ENCODE measurements at regions not wholly inside any gene's neighbourhood (a gene's known extent, or its start where the extent isn't known, plus 50 kb on each side); places are given as distances from the start of the nearest gene placed in this dataset.
"Not testable (repeated sequence)": the region's sequence is repeated elsewhere in the genome, so short reads cannot be mapped to it uniquely, and the experiment has no call there.

GRCh38 chr3:70618151-70618550 lies 305.7 kb upstream of the MDFIC2 start (continued):
- TF ChIP-seq MAFF (IDR thresholded peaks at IDR 0.05; ENCODE audit: low read length) (peak; percentile 64), BMI1 (IDR thresholded peaks at IDR 0.05; ENCODE audit: low read length) (no peak)

- H3K4me2 ChIP-seq (ENCODE audit: insufficient read depth, low read length); H3K9me3 ChIP-seq (replicated peaks; ENCODE audit: control insufficient read depth, insufficient read depth, low read depth, low read length); H3K9ac ChIP-seq (ENCODE audit: insufficient read depth in 1 of 2, low read depth in 2 of 2, low read length in 2 of 2); BruUV-seq (replicated peaks); H3K36me3 ChIP-seq (ENCODE audit: control insufficient read depth, insufficient read depth, low read length); H4K20me1 ChIP-seq (replicated peaks; ENCODE audit: control insufficient read depth, insufficient read depth, low read length); in situ Hi-C loops (cut with MboI); H3K4me1 ChIP-seq (replicated peaks in 1 of 2; ENCODE audit: control insufficient read depth in 2 of 2, insufficient read depth in 2 of 2, low read length in 2 of 2); H3K79me2 ChIP-seq (ENCODE audit: control insufficient read depth, insufficient read depth, low read length); CTCF ChIA-PET (ENCODE audit: low intra/inter-chr PET ratio); H3K4me3 ChIP-seq; H3K9me1 ChIP-seq (ENCODE audit: control insufficient read depth, insufficient read depth, low read length); H2AFZ ChIP-seq (ENCODE audit: low read depth, low read length); intact Hi-C loops (cut with micrococcal nuclease); ATAC-seq; H3K27me3 ChIP-seq (ENCODE audit: control insufficient read depth in 2 of 2, insufficient read depth in 2 of 2, low read length in 2 of 2); H3K27ac ChIP-seq (ENCODE audit: extremely low read depth, low read depth, low read length); DNase-seq (ENCODE audit: extremely low read depth in 1 of 4, low spot score in 3 of 4); FAIRE-seq: not testable (repeated sequence)
- WGBS (ENCODE audit: insufficient coverage, low coverage, missing lambda C conversion rate), result 2% methylated on average over 14 of the region's 14 CpGs
- POLR2A ChIA-PET, result interaction anchor here (0.6 to 1.3 kb wide), 2 partner anchors 14 to 210 kb away, joined by 3 to 4 read pairs; no protein-coding TSS in a partner anchor
Measured at GRCh38 chr3:70617349-70617748, 304.9 kb upstream of the MDFIC2 start.

GRCh38 chr3:70615286-70615685 lies 302.8 kb upstream of the MDFIC2 start:
- no peak for ATAC-seq
- TF ChIP-seq ZNF592 (IDR thresholded peaks at IDR 0.05), result no peak
- no peak for TF ChIP-seq ZNF785 (CRISPR knock-in tag; IDR thresholded peaks at IDR 0.05)
- no peak for TF ChIP-seq MCM2 (IDR thresholded peaks at IDR 0.05; ENCODE audit: low read depth)
- intact Hi-C loops (cut with micrococcal nuclease), result no loop called here

More at GRCh38 chr3:70615286-70615685, 302.8 kb upstream of the MDFIC2 start:
- in situ Hi-C loops (cut with MboI), result no loop called here
- Histone ChIP-seq H3K4me3 (no peak overlapping the region), H3K36me3 (ENCODE audit: control insufficient read depth, insufficient read depth, low read length) (no peaks in the 10 kb centered on the region), H3K9me3 (replicated peaks; ENCODE audit: control insufficient read depth, insufficient read depth, low read depth, low read length) (no peaks in the 10 kb centered on the region), H3K9ac (ENCODE audit: insufficient read depth in 1 of 2, low read depth in 2 of 2, low read length in 2 of 2) (no peak overlapping the region), H3K4me2 (ENCODE audit: insufficient read depth, low read length) (no peak overlapping the region), H3K27me3 (ENCODE audit: control insufficient read depth in 2 of 2, insufficient read depth in 2 of 2, low read length in 2 of 2) (no peaks in the 10 kb centered on the region), H3K4me1 (replicated peaks in 1 of 2; ENCODE audit: control insufficient read depth in 2 of 2, insufficient read depth in 2 of 2, low read length in 2 of 2) (no peaks in the 10 kb centered on the region), H3K27ac (ENCODE audit: extremely low read depth, low read depth, low read length) (no peak overlapping the region), H2AFZ (ENCODE audit: low read depth, low read length) (no peak overlapping the region), H4K20me1 (replicated peaks; ENCODE audit: control insufficient read depth, insufficient read depth, low read length) (no peaks in the 10 kb centered on the region), H3K9me1 (ENCODE audit: control insufficient read depth, insufficient read depth, low read length) (no peaks in the 10 kb centered on the region), H3K79me2 (ENCODE audit: control insufficient read depth, insufficient read depth, low read length) (no peaks in the 10 kb centered on the region)
- POLR2A ChIA-PET, result no interaction called here
- BruUV-seq (replicated peaks), result no TSS peak
- CTCF ChIA-PET (ENCODE audit: low intra/inter-chr PET ratio), result no interaction called here
- DNase-seq (ENCODE audit: extremely low read depth in 1 of 4, low spot score in 3 of 4), result no peak
- FAIRE-seq, result no peak
- WGBS (ENCODE audit: insufficient coverage, low coverage, missing lambda C conversion rate), result 0% methylated on average over 1 of the region's 1 CpG
